Heart right ventricle (tissue), 16 donors: ENCODE measurements at regions not wholly inside any gene's neighbourhood (a gene's known extent, or its start where the extent isn't known, plus 50 kb on each side); places are given as distances from the start of the nearest gene placed in this dataset.
A peak's percentile ranks its signal among the peaks of the same experiment; 100 is the strongest.
"Not testable (repeated sequence)": the region's sequence is repeated elsewhere in the genome, so short reads cannot be mapped to it uniquely, and the experiment has no call there.

Experiments used
- ATAC-seq, 8 donors: fragments of 200-7000 bp; cut with Tn5 transposase; one replicate each; pipeline ENCODE4 v1.9.1; 2020; ENCODE audit warnings: mild to moderate bottlenecking in 8 of 8, moderate library complexity in 8 of 8, moderate number of reproducible peaks in 1 of 8
- DNase-seq, 2 donors: peaks; one replicate each; pipeline ENCODE4 v3.0.0-alpha.2; 2020
- H3K27ac ChIP-seq, 10 donors: fragments of 200-600 bp; sonication (generic) in 2 of 10; one replicate each; pipeline versions ENCODE4 v1.5.0 to v1.8.0; 2020 to 2022; ENCODE audit warnings: mild to moderate bottlenecking in 3 of 10
- H3K27me3 ChIP-seq, 7 donors: fragments of 200-600 bp; one replicate each; pipeline ENCODE4 v1.8.0; 2021 to 2022; ENCODE audit warnings: mild to moderate bottlenecking in 2 of 7
- H3K36me3 ChIP-seq, 9 donors: fragments of 200-600 bp; sonication (generic) in 1 of 9; one replicate each; pipeline versions ENCODE4 v1.5.0 to v1.8.0; 2020 to 2022; ENCODE audit warnings: mild to moderate bottlenecking in 2 of 9
- H3K4me1 ChIP-seq, 9 donors: fragments of 200-600 bp; sonication (generic) in 1 of 9; one replicate each; pipeline versions ENCODE4 v1.5.0 to v1.8.0; 2020 to 2022; ENCODE audit warnings: mild to moderate bottlenecking in 4 of 9
- H3K4me3 ChIP-seq, 10 donors: fragments of 200-600 bp; sonication (generic) in 2 of 10; one replicate each; pipeline versions ENCODE4 v1.5.0 to v1.8.0; 2020 to 2022; ENCODE audit warnings: mild to moderate bottlenecking in 7 of 10, moderate library complexity in 2 of 10
- H3K9me3 ChIP-seq, 11 donors: fragments of 200-600 bp in 10 of 11; sonication (generic) in 2 of 11; one replicate each; pipeline versions ENCODE4 v1.5.0 to v1.8.0; 2013 to 2022; ENCODE audit warnings: mild to moderate bottlenecking in 2 of 11, control low read depth in 1 of 11, moderate library complexity in 1 of 11
- WGBS, 2 donors: extraction: QIAGEN DNeasy Blood & Tissue Kit; methylation state at CpG; one replicate each; pipeline ENCODE4 v1.1.7; 2013; ENCODE audit warnings: inconsistent platforms in 1 of 2; 5-methylcytosine and 5-hydroxymethylcytosine counted together
- intact Hi-C, 10 donors: fragments of 100-400 bp; cut with DNase I; formaldehyde crosslinking; loops; one replicate each; pipeline versions ENCODE4 v1.11.1 to v1.14.2; 2022
- TF ChIP-seq, protein P1 (sequence below), 9 donors: fragments of 200-600 bp; sonication (generic) in 2 of 9; IDR thresholded peaks; one replicate each; pipeline versions ENCODE4 v1.5.0 to v1.8.0; 2021 to 2022; ENCODE audit warnings: antibody characterized with exemption in 9 of 9, mild to moderate bottlenecking in 5 of 9, moderate library complexity in 1 of 9
- donor health status: Arrhythmogenic right ventricular cardiomyopathy.
- donor health status: ischemic (EF 13 %, LVEDD 7.1; RV severe dilation, severe dysfunction).
- donor health status: healthy with polysubstance abuse.
- donor health status: DM: no; HTN: yes; CAD: no.
- donor health status: DM: no; HTN: no; CAD: no.
- donor health status: ischemic (EF 25% LVEDD 6.9; RV normal size, moderate dysfunction).
- donor health status: ischemic (EF 25% LVEDD 5.7; RV mildly dilated, moderate dysfunction).
- donor health status: healthy.
- donor health status: DM: yes; HTN: yes; CAD: no.
- donor health status: Ischemic cardiomyopathy.
- donor health status: ischemic (EF 35%, LVEDD 5.7; RV mildly dilated, moderate dysfunction).
- donor health status: nonischemic (EF 11% LVEDD 7.7; RV severe dilation, severe dysfunction).
- donor health status: DM: yes; HTN: yes; CAD: no.
- donor health status: PGD.
- donor health status: ischemic (EF 29% LVEDD 5.4; RV normal size, mild dysfunction).
- donor health status: nonischemic (EF 23%, LVEDD 6.1; RV moderate dilation, normal function).

DNA sequence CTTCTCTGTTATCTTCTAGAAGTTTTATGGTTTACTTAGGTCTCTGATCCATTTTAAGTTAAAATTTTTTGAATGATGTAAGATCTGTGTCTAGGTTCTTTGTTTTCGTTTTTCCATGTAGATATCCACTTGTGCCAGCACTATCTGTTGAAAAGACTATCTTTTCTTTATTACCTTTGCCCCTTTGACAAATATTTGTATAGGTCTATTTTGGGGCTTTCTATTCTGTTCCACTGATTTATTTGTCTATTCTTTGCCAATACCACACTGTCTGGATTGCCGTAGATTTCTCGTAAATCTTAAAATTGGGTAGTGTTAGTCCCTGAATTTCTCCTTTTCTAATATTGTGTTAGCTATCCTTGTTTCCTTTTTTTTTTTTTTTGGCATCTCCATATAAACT, 71.4 kb upstream of the PDSS1 start:
- no peak overlapping the region for H3K4me3 ChIP-seq
- H3K36me3 ChIP-seq, result no peaks in the 10 kb centered on the region
- WGBS, 2 donors, result 79 to 85% methylated on average over 3 of the region's 3 CpGs
- TF ChIP-seq, protein P1, sequence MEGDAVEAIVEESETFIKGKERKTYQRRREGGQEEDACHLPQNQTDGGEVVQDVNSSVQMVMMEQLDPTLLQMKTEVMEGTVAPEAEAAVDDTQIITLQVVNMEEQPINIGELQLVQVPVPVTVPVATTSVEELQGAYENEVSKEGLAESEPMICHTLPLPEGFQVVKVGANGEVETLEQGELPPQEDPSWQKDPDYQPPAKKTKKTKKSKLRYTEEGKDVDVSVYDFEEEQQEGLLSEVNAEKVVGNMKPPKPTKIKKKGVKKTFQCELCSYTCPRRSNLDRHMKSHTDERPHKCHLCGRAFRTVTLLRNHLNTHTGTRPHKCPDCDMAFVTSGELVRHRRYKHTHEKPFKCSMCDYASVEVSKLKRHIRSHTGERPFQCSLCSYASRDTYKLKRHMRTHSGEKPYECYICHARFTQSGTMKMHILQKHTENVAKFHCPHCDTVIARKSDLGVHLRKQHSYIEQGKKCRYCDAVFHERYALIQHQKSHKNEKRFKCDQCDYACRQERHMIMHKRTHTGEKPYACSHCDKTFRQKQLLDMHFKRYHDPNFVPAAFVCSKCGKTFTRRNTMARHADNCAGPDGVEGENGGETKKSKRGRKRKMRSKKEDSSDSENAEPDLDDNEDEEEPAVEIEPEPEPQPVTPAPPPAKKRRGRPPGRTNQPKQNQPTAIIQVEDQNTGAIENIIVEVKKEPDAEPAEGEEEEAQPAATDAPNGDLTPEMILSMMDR (IDR thresholded peaks at IDR 0.05), result no peak
- intact Hi-C loops, result loop anchor here in 4 of 10 donors (5.0 to 10.0 kb wide), 2 partner anchors 691 to 699 kb away; no protein-coding TSS in a partner anchor
- peaks cover 0 to 4% (median 0%) of the 10 kb centered on the region in 9 donors for H3K4me1 ChIP-seq
- DNase-seq (no peak), ATAC-seq (no peak)
- H3K9me3 ChIP-seq, result no peaks in the 10 kb centered on the region
- no peak overlapping the region for H3K27ac ChIP-seq
- peaks cover 0 to 69% (median 34%) of the 10 kb centered on the region in 7 donors for H3K27me3 ChIP-seq

DNA sequence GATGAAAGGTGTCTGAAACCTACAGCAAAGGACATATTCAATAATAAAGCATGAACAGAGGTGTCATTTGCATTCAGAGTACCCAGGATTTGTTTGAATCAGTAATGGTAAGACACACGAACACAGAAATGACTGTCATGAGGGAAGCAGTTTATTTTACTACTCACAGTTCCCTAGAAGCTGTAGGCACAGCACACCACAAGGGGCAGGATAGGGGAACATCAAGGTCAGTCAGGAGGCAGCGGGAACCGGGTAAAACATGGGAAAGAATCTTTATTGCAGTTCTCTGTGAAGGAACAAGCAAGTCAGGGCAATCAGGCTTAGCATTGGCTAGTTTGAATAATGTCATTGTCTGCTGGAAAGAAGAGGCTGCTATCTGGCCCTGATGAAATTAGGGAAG, 70.2 kb upstream of the PDSS1 start:
- no peaks in the 10 kb centered on the region for H3K9me3 ChIP-seq
- no peak for ATAC-seq
- H3K27me3 ChIP-seq, result peaks cover 0 to 59% (median 25%) of the 10 kb centered on the region in 7 donors
- H3K27ac ChIP-seq, result no peak overlapping the region
- no peak for DNase-seq
- no peaks in the 10 kb centered on the region for H3K36me3 ChIP-seq
- 36 to 52% methylated on average over 3 of the region's 3 CpGs for WGBS, 2 donors
- intact Hi-C loops, result loop anchor here in 4 of 10 donors (5.0 to 10.0 kb wide), 2 partner anchors 690 to 697 kb away; no protein-coding TSS in a partner anchor
- TF ChIP-seq, protein P1 (IDR thresholded peaks at IDR 0.05), result peak in 1 of 9 donors; percentile 14
- no peak overlapping the region for H3K4me3 ChIP-seq
- H3K4me1 ChIP-seq, result peaks cover 0 to 3% (median 0%) of the 10 kb centered on the region in 9 donors

DNA sequence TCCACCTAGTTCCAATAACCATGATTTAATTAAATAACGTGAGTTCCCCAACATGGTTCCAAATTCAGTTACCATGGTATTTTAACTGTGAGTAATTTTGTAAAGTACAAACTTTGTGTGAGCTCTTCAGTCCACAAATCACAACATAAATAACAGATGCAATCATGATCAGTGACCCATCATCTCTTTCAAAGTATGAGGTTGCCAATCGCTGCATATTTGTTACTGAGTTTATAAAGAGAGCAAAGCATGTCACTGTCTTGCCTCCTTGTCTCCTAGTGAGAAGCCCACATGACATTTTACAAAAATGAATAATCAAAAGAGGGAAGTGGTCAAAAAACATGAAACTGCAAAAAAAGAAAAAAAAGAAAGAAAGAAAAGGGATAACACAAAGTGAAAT, 69.1 kb upstream of the PDSS1 start:
- TF ChIP-seq, protein P1 (IDR thresholded peaks at IDR 0.05), result no peak
- H3K27ac ChIP-seq, result no peak overlapping the region
- H3K27me3 ChIP-seq, result peaks cover 0 to 48% (median 15%) of the 10 kb centered on the region in 7 donors
- intact Hi-C loops, result loop anchor here in 4 of 10 donors (5.0 to 10.0 kb wide), 2 partner anchors 689 to 696 kb away; no protein-coding TSS in a partner anchor
- no peak for DNase-seq
- H3K36me3 ChIP-seq, result no peaks in the 10 kb centered on the region
- WGBS, 2 donors, result 71 to 85% methylated on average over 2 of the region's 2 CpGs
- H3K4me3 ChIP-seq, result no peak overlapping the region
- H3K4me1 ChIP-seq, result no peaks in the 10 kb centered on the region
- peaks cover 0 to 6% (median 0%) of the 10 kb centered on the region in 11 donors for H3K9me3 ChIP-seq
- ATAC-seq, result no peak

- H3K27ac ChIP-seq, DNase-seq, H3K9me3 ChIP-seq, intact Hi-C loops, H3K36me3 ChIP-seq, H3K4me3 ChIP-seq, H3K4me1 ChIP-seq, ATAC-seq: not testable (repeated sequence)
- 80 to 83% methylated on average over 2 of the region's 3 CpGs for WGBS, 2 donors
- peaks cover 0 to 11% (median 0%) of the 10 kb centered on the region in 7 donors for H3K27me3 ChIP-seq
Measured at GRCh38 chr10:26632171-26632570, 65.3 kb upstream of the PDSS1 start.

GRCh38 chr10:26634111-26634510, 63.4 kb upstream of the PDSS1 start:
- intact Hi-C loops, H3K27me3 ChIP-seq, H3K4me3 ChIP-seq, DNase-seq, H3K27ac ChIP-seq, H3K9me3 ChIP-seq, H3K4me1 ChIP-seq, H3K36me3 ChIP-seq, ATAC-seq: not testable (repeated sequence)
